HG03469 (cell line): ENCODE measurements at regions not wholly inside any gene's neighbourhood (a gene's known extent, or its start where the extent isn't known, plus 50 kb on each side); places are given as distances from the start of the nearest gene placed in this dataset.
A peak's percentile ranks its signal among the peaks of the same experiment; 100 is the strongest.

Source experiments
- ATAC-seq: cut with Tn5 transposase; IDR thresholded peaks from one replicate; pipeline ENCODE4 v1.9.1; 2021; ENCODE audit warnings: mild to moderate bottlenecking, moderate library complexity, moderate number of reproducible peaks; ENCODE audit not compliant: unreplicated experiment

GRCh38 chr12:78403681-78404080 is 460.9 kb upstream of the SYT1 start:
- no peak for ATAC-seq

DNA sequence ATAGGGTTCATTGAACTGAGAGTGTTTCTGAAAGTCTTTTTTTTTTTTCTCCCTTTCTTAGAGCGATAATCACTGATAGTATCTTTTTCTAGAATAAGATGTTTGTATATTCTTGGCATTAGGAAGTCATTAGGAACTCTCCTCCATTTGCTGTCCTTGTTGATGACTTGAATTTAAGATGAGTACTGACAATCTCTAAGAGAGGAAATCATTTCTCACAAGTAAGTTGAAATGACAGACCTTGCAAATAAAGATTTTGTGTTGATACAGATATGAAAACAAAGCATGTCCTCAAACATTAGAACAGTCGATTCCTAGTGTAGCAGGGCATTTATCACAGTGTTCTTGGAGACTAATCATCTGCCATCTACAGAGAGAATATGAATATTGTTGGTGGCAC is 458.4 kb upstream of the SYT1 start:
- ATAC-seq = no peak

GRCh38 chr12:78406828-78407227 is 457.7 kb upstream of the SYT1 start:
- peak; percentile 94 for ATAC-seq

DNA sequence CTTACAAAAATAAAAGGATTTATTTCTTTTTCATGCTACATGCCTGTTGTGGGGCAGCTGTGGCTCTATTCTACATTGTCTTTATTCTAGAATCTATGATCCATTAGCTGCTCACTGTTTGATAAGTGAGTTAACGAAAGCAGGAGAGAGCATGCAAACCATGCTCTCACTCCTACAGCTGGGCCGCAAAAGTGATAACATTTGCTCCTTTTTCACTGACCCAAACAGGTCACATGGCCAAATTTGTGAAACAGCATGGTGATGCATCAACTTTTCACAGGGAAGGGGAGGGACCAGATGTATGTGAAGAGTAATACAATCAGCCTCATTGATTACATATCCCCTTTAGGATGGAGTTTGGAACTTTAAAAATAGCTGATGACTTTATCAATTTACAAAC is 456.9 kb upstream of the SYT1 start:
- ATAC-seq = no peak

- ATAC-seq = no peak
These were observed 450.5 kb upstream of the SYT1 start for GRCh38 chr12:78414071-78414470.

GRCh38 chr12:78418919-78419318 is 445.7 kb upstream of the SYT1 start:
- peak; percentile 74 for ATAC-seq

GRCh38 chr12:78419513-78419912 is 445.1 kb upstream of the SYT1 start:
- ATAC-seq = no peak

GRCh38 chr12:78420991-78421390 is 443.6 kb upstream of the SYT1 start:
- no peak for ATAC-seq

- ATAC-seq = no peak
These were observed 434.0 kb upstream of the SYT1 start for GRCh38 chr12:78430551-78430950.

DNA sequence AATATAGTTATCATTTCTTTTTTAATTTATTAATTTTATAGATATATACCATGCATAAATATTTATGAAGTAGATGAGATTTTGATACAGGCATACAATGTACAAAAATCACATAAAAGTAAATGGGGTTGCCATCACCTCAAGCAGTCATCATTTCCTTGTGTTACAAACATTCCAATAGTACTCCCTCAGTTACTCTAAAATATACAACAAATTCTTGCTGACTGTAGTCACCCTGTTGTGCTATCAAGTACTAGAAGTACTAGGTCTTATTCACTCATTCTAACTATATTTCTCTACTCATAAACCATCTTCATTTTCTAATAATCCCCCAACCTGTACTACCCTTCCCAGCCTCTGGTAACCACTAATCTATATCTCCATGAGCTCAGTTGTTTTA is 432.6 kb upstream of the SYT1 start:
- ATAC-seq = no peak

- ATAC-seq = no peak
These were observed 424.9 kb upstream of the SYT1 start for GRCh38 chr12:78439666-78440065.

DNA sequence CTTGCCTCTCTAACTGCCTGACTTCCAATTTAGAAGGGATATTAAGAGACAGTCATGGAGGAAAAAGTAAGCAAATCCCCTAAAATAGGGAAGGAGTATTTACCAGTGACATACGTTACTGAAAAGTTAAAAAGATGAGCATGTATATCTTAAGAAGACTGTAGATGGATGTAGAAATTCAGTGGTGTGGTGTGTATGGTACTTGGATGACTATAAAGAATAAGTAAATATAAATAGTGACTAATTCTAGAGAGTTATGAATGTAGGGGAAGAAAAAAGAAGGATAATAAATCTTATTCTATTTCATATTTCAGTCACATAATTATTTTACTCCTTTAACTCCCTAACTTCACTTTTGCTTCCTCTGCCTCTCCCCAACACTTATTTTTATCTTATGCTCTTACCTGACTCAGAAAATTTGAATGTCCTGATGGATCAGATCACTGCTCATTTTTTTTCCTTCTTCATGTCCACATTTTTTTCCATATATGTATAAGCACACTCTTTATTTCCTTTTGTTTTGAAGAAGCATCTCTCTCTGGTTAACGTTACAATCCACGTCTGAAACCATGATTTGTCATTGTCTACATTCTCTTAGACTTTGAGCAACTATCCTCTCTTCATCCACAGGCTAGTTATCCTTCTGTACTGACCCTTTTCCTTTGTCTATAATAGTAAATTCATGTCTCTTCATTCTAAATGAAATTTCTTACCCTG is 422.7 kb upstream of the SYT1 start:
- no peak for ATAC-seq

- ATAC-seq = no peak
These were observed 422.1 kb upstream of the SYT1 start for GRCh38 chr12:78442454-78442801.

- no peak for ATAC-seq
These were observed 418.0 kb upstream of the SYT1 start for GRCh38 chr12:78446555-78446954.

- no peak for ATAC-seq
These were observed 417.2 kb upstream of the SYT1 start for GRCh38 chr12:78447373-78447772.

DNA sequence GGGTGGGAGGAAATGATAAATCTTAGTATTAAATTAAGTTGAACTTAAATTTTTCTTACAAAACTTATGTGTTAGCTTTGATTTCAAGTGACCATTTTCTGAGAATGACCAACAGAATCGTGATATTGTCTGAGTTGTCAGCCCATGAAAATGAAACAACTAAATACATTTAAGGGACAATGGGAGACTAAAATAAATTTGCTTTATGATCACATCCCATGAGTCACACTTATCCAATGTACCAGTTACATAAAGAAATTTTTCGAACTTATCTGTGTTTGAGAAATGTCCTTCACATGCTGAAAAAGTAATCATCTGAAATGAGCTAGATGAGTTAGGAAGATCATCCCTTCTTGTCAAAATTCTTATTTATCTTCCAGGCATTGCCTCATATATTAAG is 415.9 kb upstream of the SYT1 start:
- ATAC-seq = no peak

DNA sequence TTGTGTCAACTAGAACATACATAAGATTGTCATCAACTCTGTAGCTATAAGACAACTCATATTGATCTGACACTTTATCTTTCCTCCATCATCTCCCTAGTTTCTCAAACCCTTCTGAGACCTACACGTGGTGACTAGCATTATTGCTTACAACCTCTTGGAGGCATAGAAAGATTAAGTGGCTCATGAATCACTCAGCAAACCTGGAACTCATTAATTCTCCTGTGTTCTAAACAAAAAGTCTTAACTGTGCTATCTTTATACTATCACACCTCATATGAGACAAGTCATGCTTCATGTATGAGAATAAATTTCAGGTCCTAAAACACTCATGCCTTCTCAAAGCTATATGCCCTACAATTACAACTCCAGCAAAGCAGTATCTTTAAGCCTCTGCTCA is 408.6 kb upstream of the SYT1 start:
- no peak for ATAC-seq

DNA sequence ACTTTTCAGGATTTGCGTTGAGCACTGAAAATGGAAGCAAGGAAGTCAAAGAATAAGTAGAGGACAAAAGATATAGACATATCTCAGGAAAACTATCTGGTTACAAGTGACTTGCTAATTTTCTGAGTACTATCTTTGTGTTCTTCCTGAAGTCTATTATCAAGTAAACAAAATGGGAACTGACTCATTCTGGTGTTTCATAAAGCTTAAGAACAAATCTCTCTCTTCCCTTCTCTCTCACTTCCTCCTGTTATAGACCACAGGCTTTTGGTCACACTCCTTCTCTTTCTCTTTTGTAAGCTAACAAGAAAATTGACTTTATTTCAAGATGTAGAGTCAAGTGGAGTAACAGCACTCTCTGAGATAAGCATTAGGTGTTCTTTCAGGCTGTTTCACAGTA is 406.6 kb upstream of the SYT1 start:
- peak; percentile 100 for ATAC-seq

GRCh38 chr12:78470354-78471195 is 394.0 kb upstream of the SYT1 start:
- ATAC-seq = no peak

GRCh38 chr12:78473136-78473535 is 391.4 kb upstream of the SYT1 start:
- no peak for ATAC-seq

GRCh38 chr12:78473561-78473960 is 391.0 kb upstream of the SYT1 start:
- no peak for ATAC-seq

- no peak for ATAC-seq
These were observed 380.7 kb upstream of the SYT1 start for GRCh38 chr12:78483767-78484315.
